ENCODE measurements at regions not wholly inside any gene's neighbourhood (a gene's known extent, or its start where the extent isn't known, plus 50 kb on each side); places are given as distances from the start of the nearest gene placed in this dataset.

DNA sequence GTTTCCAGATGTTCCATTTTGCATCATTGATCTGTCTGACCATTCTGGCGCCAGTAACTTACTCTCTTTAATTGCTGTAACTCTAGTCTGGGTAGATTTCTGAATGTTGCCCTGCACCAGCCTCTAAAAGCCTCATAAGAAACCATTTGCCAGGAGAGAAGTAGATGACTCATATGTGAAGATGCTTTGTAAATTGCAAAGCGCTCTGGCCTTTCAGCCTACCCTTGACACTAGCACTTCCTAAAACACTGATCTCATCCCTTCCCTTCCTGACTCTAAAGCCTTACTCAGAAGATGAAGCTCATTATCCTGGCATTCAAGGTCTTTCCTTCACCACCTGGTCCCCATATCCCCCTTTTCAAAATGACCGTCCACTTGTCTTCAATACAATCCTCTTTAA is 193.2 kb upstream of the MEX3C start:
- Histone ChIP-seq H3K4me1 (no peaks in the 10 kb centered on the region), H3K4me3 (no peak overlapping the region), H3K27me3 (no peaks in the 10 kb centered on the region), H3K36me3 (no peaks in the 10 kb centered on the region), H3K9me3 (no peaks in the 10 kb centered on the region), H3K27ac (no peak overlapping the region)
- TF ChIP-seq, protein P1, sequence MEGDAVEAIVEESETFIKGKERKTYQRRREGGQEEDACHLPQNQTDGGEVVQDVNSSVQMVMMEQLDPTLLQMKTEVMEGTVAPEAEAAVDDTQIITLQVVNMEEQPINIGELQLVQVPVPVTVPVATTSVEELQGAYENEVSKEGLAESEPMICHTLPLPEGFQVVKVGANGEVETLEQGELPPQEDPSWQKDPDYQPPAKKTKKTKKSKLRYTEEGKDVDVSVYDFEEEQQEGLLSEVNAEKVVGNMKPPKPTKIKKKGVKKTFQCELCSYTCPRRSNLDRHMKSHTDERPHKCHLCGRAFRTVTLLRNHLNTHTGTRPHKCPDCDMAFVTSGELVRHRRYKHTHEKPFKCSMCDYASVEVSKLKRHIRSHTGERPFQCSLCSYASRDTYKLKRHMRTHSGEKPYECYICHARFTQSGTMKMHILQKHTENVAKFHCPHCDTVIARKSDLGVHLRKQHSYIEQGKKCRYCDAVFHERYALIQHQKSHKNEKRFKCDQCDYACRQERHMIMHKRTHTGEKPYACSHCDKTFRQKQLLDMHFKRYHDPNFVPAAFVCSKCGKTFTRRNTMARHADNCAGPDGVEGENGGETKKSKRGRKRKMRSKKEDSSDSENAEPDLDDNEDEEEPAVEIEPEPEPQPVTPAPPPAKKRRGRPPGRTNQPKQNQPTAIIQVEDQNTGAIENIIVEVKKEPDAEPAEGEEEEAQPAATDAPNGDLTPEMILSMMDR (IDR thresholded peaks at IDR 0.05), result no peak
- no peak for TF ChIP-seq POLR2A (IDR thresholded peaks at IDR 0.05)
- DNase-seq (no peak), ATAC-seq (no peak)
- 69 to 82% (median 74%) methylated on average over 3 of the region's 3 CpGs for WGBS, 4 donors
- intact Hi-C loops (cut with DNase I), result no loop called here

DNA sequence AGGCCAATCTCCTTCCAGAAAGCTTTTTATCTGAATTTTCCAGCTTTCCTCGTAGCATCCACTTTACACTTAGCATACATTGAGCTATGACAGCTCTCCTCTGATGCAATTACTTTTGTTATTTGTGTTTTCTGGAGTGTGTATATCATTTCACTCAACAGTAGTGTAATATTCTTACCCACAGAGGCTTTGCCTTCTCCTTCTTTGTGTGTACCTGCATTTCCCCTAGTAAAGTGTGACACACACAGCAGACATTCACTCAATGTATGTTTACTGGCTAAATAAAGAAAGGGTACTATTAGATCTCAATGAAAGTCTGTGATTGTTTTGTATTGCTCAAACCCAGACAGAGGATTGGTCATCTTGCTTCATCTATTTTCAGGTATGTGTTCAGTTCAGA is 193.7 kb upstream of the MEX3C start:
- ATAC-seq, result no peak
- no peaks in the 10 kb centered on the region for H3K27me3 ChIP-seq
- 67 to 77% (median 71%) methylated on average over 1 of the region's 1 CpG for whole genome bisulfite sequencing, 4 donors
- H3K4me1 ChIP-seq, result no peaks in the 10 kb centered on the region
- intact Hi-C loops (cut with DNase I), result no loop called here
- no peak overlapping the region for H3K4me3 ChIP-seq
- TF ChIP-seq, protein P1 (IDR thresholded peaks at IDR 0.05), result no peak
- TF ChIP-seq POLR2A (IDR thresholded peaks at IDR 0.05), result no peak
- H3K27ac ChIP-seq, result no peak overlapping the region
- no peaks in the 10 kb centered on the region for H3K9me3 ChIP-seq
- no peak for DNase-seq
- no peaks in the 10 kb centered on the region for H3K36me3 ChIP-seq

DNA sequence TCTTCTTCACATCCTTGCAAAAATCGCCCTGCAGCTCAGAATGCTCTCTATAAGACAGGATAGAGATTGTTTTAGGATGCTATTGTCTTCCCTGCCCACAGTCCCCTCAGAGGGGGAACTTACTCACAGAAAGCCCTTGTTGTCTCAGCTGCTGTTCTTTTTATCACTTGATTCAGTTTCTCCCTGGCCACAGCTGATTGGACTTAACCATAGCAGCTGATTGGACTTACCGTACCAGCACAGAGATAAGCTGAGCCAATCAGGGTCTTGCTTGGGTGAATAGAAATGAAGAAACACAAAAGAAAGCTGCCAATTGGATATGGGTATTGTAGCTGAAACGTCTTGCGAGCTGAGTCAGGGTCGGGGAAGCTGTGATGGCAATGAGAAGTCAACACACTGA is 194.2 kb upstream of the MEX3C start:
- intact Hi-C loops (cut with DNase I), result no loop called here
- WGBS, 4 donors, result 84 to 88% (median 85%) methylated on average over 5 of the region's 5 CpGs
- no peak for ATAC-seq

DNA sequence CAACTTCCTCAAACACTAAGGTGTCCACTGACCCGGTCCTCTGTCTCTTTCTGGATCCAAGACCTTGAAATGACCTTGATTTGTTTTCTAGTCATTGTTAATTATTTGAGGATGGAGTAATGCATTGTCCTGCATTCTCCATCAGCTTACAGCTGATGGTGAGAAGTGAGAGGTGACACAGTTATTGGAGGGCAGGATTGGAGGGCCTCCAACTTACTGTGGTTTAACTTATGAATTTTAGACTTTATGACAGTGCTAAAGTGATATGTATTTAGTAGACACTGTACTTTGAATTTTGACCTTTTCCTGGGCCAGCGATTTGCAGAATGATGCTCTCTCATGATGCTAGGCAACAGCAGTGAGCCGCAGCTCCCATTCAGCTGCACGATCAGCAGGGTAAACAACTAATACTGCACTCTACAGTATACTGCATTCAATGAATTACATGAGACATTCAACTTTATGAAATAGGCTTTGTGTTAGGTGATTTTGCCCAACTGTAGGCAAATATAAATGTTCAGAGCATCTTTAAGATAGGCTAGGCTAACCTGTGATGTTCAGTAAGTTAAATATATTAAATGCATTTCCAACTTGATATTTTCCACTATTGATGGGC is 200.0 kb upstream of the MEX3C start:
- intact Hi-C loops (cut with DNase I), result loop anchor here in 1 of 10 donors (5.0 kb wide), 1 partner anchor 50 kb away; no protein-coding TSS in a partner anchor
- TF ChIP-seq POLR2A (IDR thresholded peaks at IDR 0.05), result no peak
- TF ChIP-seq, protein P1 (IDR thresholded peaks at IDR 0.05), result no peak
- no peak overlapping the region for H3K4me3 ChIP-seq
- DNase-seq (no peak), ATAC-seq (no peak)
- WGBS, 4 donors, result 86 to 92% (median 88%) methylated on average over 4 of the region's 4 CpGs
- no peaks in the 10 kb centered on the region for H3K9me3 ChIP-seq
- peaks cover 0 to 3% (median 0%) of the 10 kb centered on the region in 9 donors for H3K27me3 ChIP-seq
- peaks cover 0 to 15% (median 2%) of the 10 kb centered on the region in 12 donors for H3K4me1 ChIP-seq
- H3K36me3 ChIP-seq, result no peaks in the 10 kb centered on the region
- no peak overlapping the region for H3K27ac ChIP-seq

More for the DNA sequence above, 194.2 kb upstream of the MEX3C start:
- no peaks in the 10 kb centered on the region for H3K36me3 ChIP-seq
- no peak for DNase-seq
- no peaks in the 10 kb centered on the region for H3K9me3 ChIP-seq
- H3K27me3 ChIP-seq, result no peaks in the 10 kb centered on the region
- TF ChIP-seq, protein P1 (IDR thresholded peaks at IDR 0.05), result no peak
- no peak for TF ChIP-seq POLR2A (IDR thresholded peaks at IDR 0.05)
- H3K4me3 ChIP-seq, result no peak overlapping the region
- H3K27ac ChIP-seq, result no peak overlapping the region
- no peaks in the 10 kb centered on the region for H3K4me1 ChIP-seq

Measured in heart left ventricle (tissue), 16 donors.